Endothelial cell of umbilical vein (primary cell): ENCODE measurements at regions not wholly inside any gene's neighbourhood (a gene's known extent, or its start where the extent isn't known, plus 50 kb on each side); places are given as distances from the start of the nearest gene placed in this dataset.

Experiments used
- BruUV-seq: library from RNA; stranded (reverse); fragments of 400-500 nt; replicated peaks from 2 replicates; lab custom pipeline; 2021; lab: Mats Ljungman, UMichigan
- CTCF ChIA-PET: fragments of 300-600, 350-600 bp; sonication (Branson Sonifier 250); formaldehyde crosslinking; loops from one replicate; lab custom pipeline; 2021; ENCODE audit warnings: antibody characterized with exemption, inconsistent platforms; lab: Charles Lee
- POLR2A ChIA-PET: fragments of 300-600, 350-600 bp; sonication (Branson Sonifier 250); formaldehyde crosslinking; loops from one replicate; lab custom pipeline; 2021; ENCODE audit warnings: antibody characterized with exemption, inconsistent platforms; lab: Charles Lee
- DNase-seq: peaks from one replicate; pipeline ENCODE4 v3.0.0-alpha.2; 2011; ENCODE audit warnings: low read depth, low spot score
- FAIRE-seq: peaks from 2 replicates; lab custom pipeline; 2011; peaks lifted over from hg19 to GRCh38; lab: Jason Lieb, UNC
- H2AFZ ChIP-seq: 2 replicates; pipeline ENCODE4 v1.6.0; 2012; ENCODE audit warnings: low read depth, low read length, control low read depth, inconsistent platforms
- H3K27ac ChIP-seq: 2 replicates; pipeline ENCODE4 v1.5.1; 2011; ENCODE audit warnings: low read depth, mild to moderate bottlenecking, control low read depth, low read length, moderate library complexity; ENCODE audit not compliant: insufficient read depth
- H3K27me3 ChIP-seq, 2 experiments: 2 replicates each; pipeline versions ENCODE4 v1.6.0 to v1.6.1; 2011; ENCODE audit warnings: low read length in 2 of 2, mixed read lengths in 1 of 2; ENCODE audit not compliant: control insufficient read depth in 2 of 2, insufficient read depth in 2 of 2
- H3K36me3 ChIP-seq, 2 experiments: 2 replicates in 1 of 2; 3 replicates in 1 of 2; pipeline ENCODE4 v1.5.1; 2011; ENCODE audit warnings: low read length in 2 of 2, mild to moderate bottlenecking in 1 of 2, moderate library complexity in 1 of 2; ENCODE audit not compliant: control insufficient read depth in 2 of 2, insufficient read depth in 2 of 2; ENCODE audit errors: extremely low read depth in 1 of 2
- H3K4me1 ChIP-seq: 3 replicates; pipeline ENCODE4 v1.5.1; 2011; ENCODE audit warnings: mild to moderate bottlenecking, low read length; ENCODE audit not compliant: control insufficient read depth, insufficient read depth; ENCODE audit errors: extremely low read depth
- H3K4me2 ChIP-seq: 2 replicates; pipeline ENCODE4 v1.6.1; 2011; ENCODE audit warnings: low read length, control low read depth, mixed read lengths; ENCODE audit not compliant: insufficient read depth
- H3K4me3 ChIP-seq, 3 experiments: fragments of 200-600 bp in 1 of 3; sonication (generic), shearing (Covaris generic) in 1 of 3; replicated peaks in 1 of 3; 2 replicates each; pipeline ENCODE4 v1.5.1; 2011 to 2016; ENCODE audit warnings: control low read depth in 3 of 3, low read length in 3 of 3, mild to moderate bottlenecking in 2 of 3, inconsistent platforms in 1 of 3, low read depth in 1 of 3, moderate library complexity in 1 of 3; ENCODE audit not compliant: insufficient read depth in 1 of 3
- H3K79me2 ChIP-seq: 2 replicates; pipeline ENCODE4 v1.6.0; 2012; ENCODE audit warnings: low read length, inconsistent platforms; ENCODE audit not compliant: control insufficient read depth, insufficient read depth
- H3K9ac ChIP-seq: replicated peaks from 2 replicates; pipeline ENCODE3; 2011; ENCODE audit warnings: low read length, control low read depth; ENCODE audit not compliant: insufficient read depth; ENCODE audit errors: extremely low read depth
- H3K9me1 ChIP-seq: replicated peaks from 3 replicates; pipeline ENCODE4 v1.6.0; 2011; ENCODE audit warnings: mild to moderate bottlenecking, low read length; ENCODE audit not compliant: control insufficient read depth, insufficient read depth; ENCODE audit errors: extremely low read depth
- H3K9me3 ChIP-seq: replicated peaks from 2 replicates; pipeline ENCODE4 v1.5.1; 2012; ENCODE audit warnings: low read length, inconsistent platforms; ENCODE audit not compliant: control insufficient read depth, insufficient read depth
- H4K20me1 ChIP-seq: replicated peaks from 2 replicates; pipeline ENCODE3; 2011; ENCODE audit warnings: mild to moderate bottlenecking, low read length; ENCODE audit not compliant: control insufficient read depth, insufficient read depth; ENCODE audit errors: extremely low read depth
- EZH2 ChIP-seq: IDR thresholded peaks from 2 replicates; pipeline ENCODE4 v1.6.1; 2012; ENCODE audit warnings: borderline replicate concordance, low read depth, mild to moderate bottlenecking, moderate library complexity, low read length, inconsistent platforms; ENCODE audit not compliant: severe bottlenecking
- FOS ChIP-seq: IDR thresholded peaks from 2 replicates; pipeline ENCODE4 v1.6.1; 2011; ENCODE audit warnings: mild to moderate bottlenecking, low read length, moderate library complexity, borderline replicate concordance; ENCODE audit not compliant: insufficient read depth
- JUN ChIP-seq: IDR thresholded peaks from 2 replicates; pipeline ENCODE4 v1.6.1; 2011; ENCODE audit warnings: borderline replicate concordance, low read depth; ENCODE audit not compliant: insufficient read length, insufficient read depth
- MAX ChIP-seq: IDR thresholded peaks from 2 replicates; pipeline ENCODE4 v1.6.1; 2011; ENCODE audit not compliant: insufficient read depth, insufficient read length
- MYC ChIP-seq: IDR thresholded peaks from one replicate; pipeline ENCODE4 v1.6.1; 2011; ENCODE audit warnings: mild to moderate bottlenecking, low read depth, low read length
- POLR2A ChIP-seq: IDR thresholded peaks from 2 replicates; pipeline ENCODE4 v1.6.1; 2012; ENCODE audit warnings: low read depth, mild to moderate bottlenecking, control low read depth, low read length
- POLR2AphosphoS5 ChIP-seq: IDR thresholded peaks from 2 replicates; pipeline ENCODE4 v1.6.1; 2012; ENCODE audit warnings: low read depth, mild to moderate bottlenecking, control low read depth, low read length, moderate library complexity; ENCODE audit not compliant: insufficient read depth
- dilution Hi-C: fragments of 300-500 bp; cut with MboI; formaldehyde crosslinking; loops from one replicate; pipeline ENCODE4 v1.15.0; 2019; ENCODE audit warnings: low sequenced_read_pairs; ENCODE audit not compliant: extremely low pct_ligation_motif_present
- intact Hi-C: fragments of 100-400 bp; cut with micrococcal nuclease; formaldehyde crosslinking; loops from one replicate; pipeline ENCODE4 v1.10.0; 2022
- TF ChIP-seq, protein P1 (sequence below), 2 donors: IDR thresholded peaks; 1 replicate in 1 of 2; 2 replicates in 1 of 2; pipeline ENCODE4 v1.5.1; 2011; ENCODE audit warnings: low read length in 2 of 2, mild to moderate bottlenecking in 2 of 2, moderate library complexity in 2 of 2, control low read depth in 1 of 2, inconsistent platforms in 1 of 2, low read depth in 1 of 2; ENCODE audit not compliant: insufficient read depth in 1 of 2; ENCODE audit errors: extremely low read depth in 1 of 2

DNA sequence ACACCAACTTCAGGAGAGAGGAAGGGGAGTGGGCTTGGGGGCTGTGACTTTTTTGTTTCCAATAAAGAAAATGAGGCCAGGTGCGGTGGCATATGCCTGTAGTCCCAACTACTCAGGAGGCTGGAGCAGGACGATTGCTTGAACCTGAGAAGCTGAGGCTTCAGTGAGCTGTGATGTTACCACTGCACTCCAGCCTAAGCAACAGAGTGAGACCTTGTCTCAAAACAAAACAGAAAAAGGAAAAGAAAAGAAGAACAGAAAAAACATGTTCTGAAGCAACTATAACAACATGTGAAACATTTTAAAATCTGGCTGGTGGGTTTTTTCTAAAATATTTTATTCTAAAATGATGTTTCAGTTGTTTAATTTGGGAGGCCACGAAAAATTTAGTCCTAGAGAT, 554.0 kb upstream of the ZFHX3 start:
- H3K9me1 ChIP-seq, result no peaks in the 10 kb centered on the region
- no peak overlapping the region for H2AFZ ChIP-seq
- no peak overlapping the region for H3K4me3 ChIP-seq
- no peak for DNase-seq
- POLR2A ChIA-PET, result no interaction called here
- dilution Hi-C loops (no loop called here), intact Hi-C loops (no loop called here)
- no peak for FAIRE-seq
- CTCF ChIA-PET, result no interaction called here
- no peak overlapping the region for H3K9ac ChIP-seq
- TF ChIP-seq MYC (no peak), FOS (no peak), MAX (no peak), POLR2AphosphoS5 (no peak)
- TF ChIP-seq, protein P1, sequence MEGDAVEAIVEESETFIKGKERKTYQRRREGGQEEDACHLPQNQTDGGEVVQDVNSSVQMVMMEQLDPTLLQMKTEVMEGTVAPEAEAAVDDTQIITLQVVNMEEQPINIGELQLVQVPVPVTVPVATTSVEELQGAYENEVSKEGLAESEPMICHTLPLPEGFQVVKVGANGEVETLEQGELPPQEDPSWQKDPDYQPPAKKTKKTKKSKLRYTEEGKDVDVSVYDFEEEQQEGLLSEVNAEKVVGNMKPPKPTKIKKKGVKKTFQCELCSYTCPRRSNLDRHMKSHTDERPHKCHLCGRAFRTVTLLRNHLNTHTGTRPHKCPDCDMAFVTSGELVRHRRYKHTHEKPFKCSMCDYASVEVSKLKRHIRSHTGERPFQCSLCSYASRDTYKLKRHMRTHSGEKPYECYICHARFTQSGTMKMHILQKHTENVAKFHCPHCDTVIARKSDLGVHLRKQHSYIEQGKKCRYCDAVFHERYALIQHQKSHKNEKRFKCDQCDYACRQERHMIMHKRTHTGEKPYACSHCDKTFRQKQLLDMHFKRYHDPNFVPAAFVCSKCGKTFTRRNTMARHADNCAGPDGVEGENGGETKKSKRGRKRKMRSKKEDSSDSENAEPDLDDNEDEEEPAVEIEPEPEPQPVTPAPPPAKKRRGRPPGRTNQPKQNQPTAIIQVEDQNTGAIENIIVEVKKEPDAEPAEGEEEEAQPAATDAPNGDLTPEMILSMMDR (IDR thresholded peaks at IDR 0.05; ENCODE audit: extremely low read depth in 1 of 2, insufficient read depth in 1 of 2, low read depth in 1 of 2, low read length in 2 of 2), result no peak
- H3K79me2 ChIP-seq, result no peaks in the 10 kb centered on the region
- H3K27me3 ChIP-seq, result no peaks in the 10 kb centered on the region
- H3K9me3 ChIP-seq, result peaks cover 1% of the 10 kb centered on the region
- no TSS peak for BruUV-seq
- no peaks in the 10 kb centered on the region for H4K20me1 ChIP-seq
- no peak overlapping the region for H3K27ac ChIP-seq
- no peak overlapping the region for H3K4me2 ChIP-seq
- no peaks in the 10 kb centered on the region for H3K4me1 ChIP-seq
- H3K36me3 ChIP-seq, result no peaks in the 10 kb centered on the region

- Histone ChIP-seq H3K27me3 (no peaks in the 10 kb centered on the region), H3K4me2 (no peak overlapping the region), H4K20me1 (no peaks in the 10 kb centered on the region), H3K79me2 (no peaks in the 10 kb centered on the region), H3K4me3 (no peak overlapping the region), H3K36me3 (no peaks in the 10 kb centered on the region), H2AFZ (no peak overlapping the region), H3K9me1 (no peaks in the 10 kb centered on the region), H3K27ac (no peak overlapping the region), H3K4me1 (no peaks in the 10 kb centered on the region), H3K9ac (no peak overlapping the region), H3K9me3 (peaks cover 2% of the 10 kb centered on the region)
- intact Hi-C loops, result no loop called here
- CTCF ChIA-PET, result interaction anchor here (1.1 kb wide), 1 partner anchor 178 kb away, joined by 4 read pairs; no protein-coding TSS in a partner anchor
- DNase-seq, result no peak
- FAIRE-seq, result no peak
- TF ChIP-seq, protein P1 (IDR thresholded peaks at IDR 0.05; ENCODE audit: extremely low read depth in 1 of 2, insufficient read depth in 1 of 2, low read depth in 1 of 2, low read length in 2 of 2), result no peak
- TF ChIP-seq POLR2A (no peak), MYC (no peak), FOS (no peak), POLR2AphosphoS5 (no peak), EZH2 (no peak), JUN (no peak), MAX (no peak)
- dilution Hi-C loops, result no loop called here
- POLR2A ChIA-PET, result no interaction called here
- no TSS peak for BruUV-seq
Measured at GRCh38 chr16:73599870-73600269, 551.9 kb upstream of the ZFHX3 start.
